ENCODE measurements at regions not wholly inside any gene's neighbourhood (a gene's known extent, or its start where the extent isn't known, plus 50 kb on each side); places are given as distances from the start of the nearest gene placed in this dataset.

GRCh38 chr6:170174124-170174770, 116.6 kb downstream of the DLL1 start:
- Histone ChIP-seq H3K27me3 (ENCODE audit: insufficient read depth, low read length) (no peaks in the 10 kb centered on the region), H3K4me3 (ENCODE audit: low read length) (no peak overlapping the region), H3K27ac (ENCODE audit: low read depth, low read length) (no peak overlapping the region), H3K4me1 (ENCODE audit: insufficient read depth, low read length) (no peaks in the 10 kb centered on the region), H3K36me3 (ENCODE audit: insufficient read depth, low read length) (no peaks in the 10 kb centered on the region), H3K9me3 (ENCODE audit: insufficient read depth, low read depth, low read length) (peaks cover 4% of the 10 kb centered on the region; the same call in 1 of the 2 replicates), H3K9ac (ENCODE audit: low read depth, low read length) (no peak overlapping the region)
- 94% methylated on average over 17 of the region's 17 CpGs for WGBS

DNA sequence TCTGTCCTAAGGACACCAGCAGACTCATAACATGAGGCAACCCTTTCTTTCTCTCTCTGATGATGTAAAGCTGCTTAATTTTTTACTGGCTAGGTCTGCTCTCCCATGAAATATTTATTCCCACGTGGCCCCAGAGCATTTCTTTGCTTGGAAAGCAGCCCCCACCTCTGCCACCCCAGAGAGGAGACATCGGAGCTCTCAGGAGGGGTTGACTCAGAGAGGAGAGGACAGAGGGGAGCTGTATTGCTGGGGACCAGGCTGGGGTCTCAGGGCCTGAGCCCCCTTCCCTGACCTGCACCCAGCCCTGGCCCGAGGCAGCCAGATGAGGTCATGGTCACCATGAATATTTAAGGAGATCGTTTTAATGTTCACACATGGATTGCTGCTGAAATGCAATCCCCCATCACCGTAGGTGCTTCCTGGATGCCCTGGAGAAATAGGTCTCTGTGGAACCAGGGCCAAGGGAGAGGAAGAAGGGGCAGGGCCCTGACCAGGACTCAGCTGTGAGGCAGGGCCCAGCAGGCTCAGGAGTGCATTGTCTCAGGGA, 117.5 kb downstream of the DLL1 start:
- Histone ChIP-seq H3K4me1 (ENCODE audit: insufficient read depth, low read length) (no peaks in the 10 kb centered on the region), H3K9me3 (ENCODE audit: insufficient read depth, low read depth, low read length) (peaks cover 4% of the 10 kb centered on the region; the same call in 1 of the 2 replicates), H3K27ac (ENCODE audit: low read depth, low read length) (no peak overlapping the region), H3K36me3 (ENCODE audit: insufficient read depth, low read length) (no peaks in the 10 kb centered on the region), H3K27me3 (ENCODE audit: insufficient read depth, low read length) (no peaks in the 10 kb centered on the region), H3K9ac (ENCODE audit: low read depth, low read length) (no peak overlapping the region), H3K4me3 (ENCODE audit: low read length) (no peak overlapping the region)
- 81% methylated on average over 5 of the region's 5 CpGs for WGBS

DNA sequence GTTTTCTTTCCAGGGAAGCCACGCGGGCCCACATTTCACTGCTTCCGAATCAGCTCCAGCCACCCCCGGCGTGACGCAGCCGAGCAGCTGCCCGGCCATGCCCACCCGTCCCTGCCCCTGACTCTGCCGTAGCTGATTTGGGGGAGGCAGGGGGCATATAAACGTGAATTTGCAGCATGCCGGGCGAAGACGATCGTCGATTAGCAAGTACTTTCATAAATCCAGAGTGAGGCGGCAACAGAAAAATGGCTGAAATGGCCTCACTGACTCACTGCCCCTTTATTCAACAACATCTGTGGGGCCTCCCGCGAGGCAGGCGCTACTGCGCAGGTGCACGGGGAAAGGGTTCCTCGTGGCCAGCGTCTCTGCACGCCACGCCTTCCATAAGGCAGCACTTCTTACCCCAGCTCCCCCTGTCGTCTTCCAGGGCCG, 118.0 kb downstream of the DLL1 start:
- no peaks in the 10 kb centered on the region for H3K27me3 ChIP-seq (ENCODE audit: insufficient read depth, low read length)
- WGBS = 94% methylated on average over 28 of the region's 28 CpGs

DNA sequence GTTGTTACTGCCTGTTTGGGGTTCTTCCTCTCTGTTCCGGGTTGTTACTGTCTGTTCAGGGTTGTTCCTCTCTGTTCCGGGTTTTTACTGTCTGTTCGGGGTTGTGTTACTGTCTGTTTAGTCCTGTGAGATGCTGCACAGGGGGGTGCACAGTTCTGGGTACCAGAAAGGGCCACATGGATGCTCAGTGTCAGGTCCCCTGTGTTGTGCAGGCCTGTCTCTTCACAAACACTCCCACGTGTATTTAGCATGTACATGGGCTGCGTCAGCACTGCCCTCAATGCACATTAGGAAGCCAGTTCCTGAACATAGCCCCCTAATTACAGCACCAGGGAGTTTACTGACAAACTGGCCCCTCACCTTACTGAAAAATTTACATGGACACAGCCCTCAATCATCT, 118.5 kb downstream of the DLL1 start:
- H3K9me3 ChIP-seq (ENCODE audit: insufficient read depth, low read depth, low read length) = peaks cover 4% of the 10 kb centered on the region; the same call in 1 of the 2 replicates
- no peak overlapping the region for H3K4me3 ChIP-seq (ENCODE audit: low read length)
- no peaks in the 10 kb centered on the region for H3K36me3 ChIP-seq (ENCODE audit: insufficient read depth, low read length)
- WGBS = 78% methylated on average over 5 of the region's 5 CpGs
- no peaks in the 10 kb centered on the region for H3K4me1 ChIP-seq (ENCODE audit: insufficient read depth, low read length)
- H3K27me3 ChIP-seq (ENCODE audit: insufficient read depth, low read length) = no peaks in the 10 kb centered on the region
- H3K9ac ChIP-seq (ENCODE audit: low read depth, low read length) = no peak overlapping the region
- H3K27ac ChIP-seq (ENCODE audit: low read depth, low read length) = no peak overlapping the region

More for the DNA sequence above, 118.0 kb downstream of the DLL1 start:
- H3K36me3 ChIP-seq (ENCODE audit: insufficient read depth, low read length) = no peaks in the 10 kb centered on the region
- no peak overlapping the region for H3K4me3 ChIP-seq (ENCODE audit: low read length)
- H3K27ac ChIP-seq (ENCODE audit: low read depth, low read length) = no peak overlapping the region
- H3K9ac ChIP-seq (ENCODE audit: low read depth, low read length) = no peak overlapping the region
- peaks cover 4% of the 10 kb centered on the region; the same call in 1 of the 2 replicates for H3K9me3 ChIP-seq (ENCODE audit: insufficient read depth, low read depth, low read length)
- H3K4me1 ChIP-seq (ENCODE audit: insufficient read depth, low read length) = no peaks in the 10 kb centered on the region

GRCh38 chr6:170167657-170168159, 123.2 kb downstream of the DLL1 start:
- WGBS = 86% methylated on average over 19 of the region's 19 CpGs
- no peaks in the 10 kb centered on the region for H3K9me3 ChIP-seq (ENCODE audit: insufficient read depth, low read depth, low read length)
- H3K27ac ChIP-seq (ENCODE audit: low read depth, low read length) = no peak overlapping the region
- H3K27me3 ChIP-seq (ENCODE audit: insufficient read depth, low read length) = no peaks in the 10 kb centered on the region
- H3K4me3 ChIP-seq (ENCODE audit: low read length) = no peak overlapping the region
- no peaks in the 10 kb centered on the region for H3K4me1 ChIP-seq (ENCODE audit: insufficient read depth, low read length)
- H3K9ac ChIP-seq (ENCODE audit: low read depth, low read length) = no peak overlapping the region
- no peaks in the 10 kb centered on the region for H3K36me3 ChIP-seq (ENCODE audit: insufficient read depth, low read length)

GRCh38 chr6:170166511-170167122, 124.3 kb downstream of the DLL1 start:
- no peak overlapping the region for H3K4me3 ChIP-seq (ENCODE audit: low read length)
- no peaks in the 10 kb centered on the region for H3K27me3 ChIP-seq (ENCODE audit: insufficient read depth, low read length)
- H3K9ac ChIP-seq (ENCODE audit: low read depth, low read length) = no peak overlapping the region
- no peaks in the 10 kb centered on the region for H3K9me3 ChIP-seq (ENCODE audit: insufficient read depth, low read depth, low read length)
- no peak overlapping the region for H3K27ac ChIP-seq (ENCODE audit: low read depth, low read length)
- H3K4me1 ChIP-seq (ENCODE audit: insufficient read depth, low read length) = no peaks in the 10 kb centered on the region
- no peaks in the 10 kb centered on the region for H3K36me3 ChIP-seq (ENCODE audit: insufficient read depth, low read length)
- 93% methylated on average over 31 of the region's 31 CpGs for WGBS

DNA sequence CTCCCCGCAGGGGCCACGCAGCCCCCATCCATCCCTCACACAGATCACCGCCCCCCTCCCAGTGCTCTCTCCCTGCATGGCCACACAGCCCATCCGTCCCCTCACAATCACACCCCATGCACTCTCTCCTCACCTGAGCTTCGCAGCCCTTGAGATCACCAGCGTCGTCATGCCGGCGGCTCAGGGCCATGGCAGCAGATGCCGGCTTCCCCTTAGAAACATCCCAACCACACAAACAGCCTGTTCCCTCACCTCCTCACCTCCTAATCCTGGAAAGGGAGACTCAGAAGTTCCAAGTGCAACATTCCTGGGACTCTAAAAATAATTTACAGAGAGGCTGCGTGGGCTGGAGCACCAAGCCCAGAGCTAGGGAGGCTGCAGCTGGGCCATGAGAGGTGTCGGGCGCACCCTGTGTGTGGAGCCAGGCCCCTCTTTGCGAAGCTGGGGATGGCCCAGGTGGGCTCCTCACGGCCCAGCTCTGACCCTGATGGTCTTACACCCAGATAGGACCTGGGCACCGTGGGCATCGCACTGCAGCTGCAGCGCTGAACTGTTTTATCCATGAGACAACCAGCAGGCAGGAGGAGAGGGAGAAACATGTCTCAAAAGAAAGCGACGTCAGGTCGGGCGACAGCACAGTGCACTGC, 125.3 kb downstream of the DLL1 start:
- no peaks in the 10 kb centered on the region for H3K27me3 ChIP-seq (ENCODE audit: insufficient read depth, low read length)
- no peaks in the 10 kb centered on the region for H3K36me3 ChIP-seq (ENCODE audit: insufficient read depth, low read length)
- H3K4me1 ChIP-seq (ENCODE audit: insufficient read depth, low read length) = no peaks in the 10 kb centered on the region
- WGBS = 91% methylated on average over 22 of the region's 22 CpGs
- no peak overlapping the region for H3K4me3 ChIP-seq (ENCODE audit: low read length)
- H3K9me3 ChIP-seq (ENCODE audit: insufficient read depth, low read depth, low read length) = no peaks in the 10 kb centered on the region
- H3K9ac ChIP-seq (ENCODE audit: low read depth, low read length) = no peak overlapping the region
- no peak overlapping the region for H3K27ac ChIP-seq (ENCODE audit: low read depth, low read length)

DNA sequence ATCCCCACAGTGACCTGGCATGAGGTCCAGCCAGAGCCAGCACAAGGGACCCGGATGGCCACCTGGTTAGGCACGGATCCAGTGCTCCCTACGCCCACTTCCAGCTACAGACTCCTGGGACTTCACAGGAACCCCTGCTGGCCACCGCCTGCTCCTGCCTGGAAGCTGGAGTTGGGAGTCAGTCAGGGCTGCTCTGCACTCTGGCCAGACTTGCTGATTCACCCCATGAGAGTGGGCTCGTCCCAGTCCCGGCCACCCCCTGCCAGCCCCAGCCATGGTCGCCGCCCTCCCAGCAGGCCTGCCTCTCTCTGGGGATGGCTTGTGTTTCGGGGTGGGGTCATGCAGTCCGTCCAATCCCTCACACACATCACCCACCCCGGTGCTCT, 125.8 kb downstream of the DLL1 start:
- H3K4me1 ChIP-seq (ENCODE audit: insufficient read depth, low read length) = no peaks in the 10 kb centered on the region
- no peak overlapping the region for H3K4me3 ChIP-seq (ENCODE audit: low read length)
- no peaks in the 10 kb centered on the region for H3K36me3 ChIP-seq (ENCODE audit: insufficient read depth, low read length)
- no peaks in the 10 kb centered on the region for H3K27me3 ChIP-seq (ENCODE audit: insufficient read depth, low read length)
- H3K9me3 ChIP-seq (ENCODE audit: insufficient read depth, low read depth, low read length) = no peaks in the 10 kb centered on the region
- no peak overlapping the region for H3K27ac ChIP-seq (ENCODE audit: low read depth, low read length)
- WGBS = 83% methylated on average over 11 of the region's 11 CpGs
- H3K9ac ChIP-seq (ENCODE audit: low read depth, low read length) = no peak overlapping the region

- 89% methylated on average over 21 of the region's 21 CpGs for WGBS
- no peaks in the 10 kb centered on the region for H3K9me3 ChIP-seq (ENCODE audit: insufficient read depth, low read depth, low read length)
- H3K9ac ChIP-seq (ENCODE audit: low read depth, low read length) = no peak overlapping the region
- no peaks in the 10 kb centered on the region for H3K4me1 ChIP-seq (ENCODE audit: insufficient read depth, low read length)
- H3K27ac ChIP-seq (ENCODE audit: low read depth, low read length) = no peak overlapping the region
- no peak overlapping the region for H3K4me3 ChIP-seq (ENCODE audit: low read length)
- H3K27me3 ChIP-seq (ENCODE audit: insufficient read depth, low read length) = no peaks in the 10 kb centered on the region
- no peaks in the 10 kb centered on the region for H3K36me3 ChIP-seq (ENCODE audit: insufficient read depth, low read length)
Measured at GRCh38 chr6:170164271-170164900, 126.5 kb downstream of the DLL1 start.

GRCh38 chr6:170163405-170164170, 127.3 kb downstream of the DLL1 start:
- H3K9me3 ChIP-seq (ENCODE audit: insufficient read depth, low read depth, low read length) = no peaks in the 10 kb centered on the region
- no peak overlapping the region for H3K4me3 ChIP-seq (ENCODE audit: low read length)
- no peaks in the 10 kb centered on the region for H3K27me3 ChIP-seq (ENCODE audit: insufficient read depth, low read length)
- WGBS = 93% methylated on average over 27 of the region's 27 CpGs
- no peak overlapping the region for H3K27ac ChIP-seq (ENCODE audit: low read depth, low read length)
- H3K9ac ChIP-seq (ENCODE audit: low read depth, low read length) = no peak overlapping the region
- H3K36me3 ChIP-seq (ENCODE audit: insufficient read depth, low read length) = no peaks in the 10 kb centered on the region
- no peaks in the 10 kb centered on the region for H3K4me1 ChIP-seq (ENCODE audit: insufficient read depth, low read length)

All from HUES64 (cell line).